Neural progenitor cell (in vitro differentiated cells): ENCODE measurements at regions not wholly inside any gene's neighbourhood (a gene's known extent, or its start where the extent isn't known, plus 50 kb on each side); places are given as distances from the start of the nearest gene placed in this dataset.

Experiments
- EZH2 ChIP-seq: fragments of 200-600 bp; sonication (generic); IDR thresholded peaks from 2 replicates; pipeline ENCODE4 v1.6.1; 2017; ENCODE audit warnings: antibody characterized with exemption, mild to moderate bottlenecking, moderate library complexity
- TF ChIP-seq, protein P1 (sequence below): fragments of 200-600 bp; sonication (generic); IDR thresholded peaks from 2 replicates; pipeline ENCODE4 v1.5.1; 2017; ENCODE audit warnings: antibody characterized with exemption, mild to moderate bottlenecking

DNA sequence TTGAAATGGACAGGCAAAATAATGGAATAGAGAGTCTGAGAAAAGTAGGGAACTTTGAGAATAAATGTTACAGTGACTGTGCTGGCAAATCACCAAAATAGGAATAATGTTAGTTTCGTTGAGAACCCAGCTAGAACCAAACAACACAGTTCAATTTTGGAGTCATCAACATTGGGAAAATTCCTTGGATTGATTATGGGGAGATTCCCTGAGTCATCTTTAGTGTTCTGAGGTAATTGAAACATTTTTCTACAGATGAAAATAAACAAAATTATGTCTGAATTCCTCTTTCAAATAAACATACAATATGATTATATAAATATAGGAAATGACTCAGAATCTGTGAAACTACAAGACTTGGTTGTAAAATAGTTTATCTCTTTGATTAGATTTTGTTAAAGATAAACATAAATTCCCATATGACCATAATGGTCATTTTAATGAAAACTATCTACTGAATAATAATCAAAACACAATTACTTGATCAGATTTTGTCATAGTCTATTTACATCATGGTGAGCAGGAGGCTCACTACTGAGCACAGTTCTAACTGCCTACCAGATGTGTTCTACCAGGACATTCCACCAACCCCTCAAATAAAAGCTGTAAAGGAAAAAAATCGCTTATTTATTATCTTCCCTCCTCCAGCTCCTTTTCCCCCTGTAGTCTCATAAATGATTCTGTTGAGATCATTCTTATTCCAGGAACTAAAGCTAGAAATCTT is 51.4 kb upstream of the GABRA2 start:
- TF ChIP-seq, protein P1, sequence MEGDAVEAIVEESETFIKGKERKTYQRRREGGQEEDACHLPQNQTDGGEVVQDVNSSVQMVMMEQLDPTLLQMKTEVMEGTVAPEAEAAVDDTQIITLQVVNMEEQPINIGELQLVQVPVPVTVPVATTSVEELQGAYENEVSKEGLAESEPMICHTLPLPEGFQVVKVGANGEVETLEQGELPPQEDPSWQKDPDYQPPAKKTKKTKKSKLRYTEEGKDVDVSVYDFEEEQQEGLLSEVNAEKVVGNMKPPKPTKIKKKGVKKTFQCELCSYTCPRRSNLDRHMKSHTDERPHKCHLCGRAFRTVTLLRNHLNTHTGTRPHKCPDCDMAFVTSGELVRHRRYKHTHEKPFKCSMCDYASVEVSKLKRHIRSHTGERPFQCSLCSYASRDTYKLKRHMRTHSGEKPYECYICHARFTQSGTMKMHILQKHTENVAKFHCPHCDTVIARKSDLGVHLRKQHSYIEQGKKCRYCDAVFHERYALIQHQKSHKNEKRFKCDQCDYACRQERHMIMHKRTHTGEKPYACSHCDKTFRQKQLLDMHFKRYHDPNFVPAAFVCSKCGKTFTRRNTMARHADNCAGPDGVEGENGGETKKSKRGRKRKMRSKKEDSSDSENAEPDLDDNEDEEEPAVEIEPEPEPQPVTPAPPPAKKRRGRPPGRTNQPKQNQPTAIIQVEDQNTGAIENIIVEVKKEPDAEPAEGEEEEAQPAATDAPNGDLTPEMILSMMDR, result no peak
- TF ChIP-seq EZH2, result no peak
